ENCODE measurements at regions not wholly inside any gene's neighbourhood (a gene's known extent, or its start where the extent isn't known, plus 50 kb on each side); places are given as distances from the start of the nearest gene placed in this dataset.

DNA sequence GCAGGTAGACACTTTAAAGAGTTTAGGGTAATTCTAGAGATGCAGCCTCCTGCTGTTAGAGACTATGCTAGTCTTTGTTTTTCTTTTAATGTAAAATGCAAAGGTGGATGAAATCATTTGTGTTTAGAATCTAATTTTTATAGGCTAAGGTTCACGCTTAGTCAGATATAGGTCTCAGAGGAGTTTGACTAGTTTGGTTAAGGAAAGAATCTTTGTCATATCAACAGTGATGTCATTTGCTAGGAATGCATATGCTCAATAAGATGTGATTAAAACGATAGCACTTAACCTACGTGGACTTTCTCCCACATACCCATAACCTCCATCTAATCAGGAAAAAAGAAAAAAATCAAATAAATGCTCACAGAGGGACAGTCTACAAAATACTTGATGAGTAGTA, 859.3 kb upstream of the ATXN7L3B start:
- no peak for TF ChIP-seq CTCF (IDR thresholded peaks at IDR 0.05)
- TF ChIP-seq POLR2AphosphoS5 (IDR thresholded peaks at IDR 0.05) = no peak

All from breast epithelium (tissue), 3 donors.